Left ventricle myocardium inferior (tissue), 1 donor: ENCODE measurements at regions not wholly inside any gene's neighbourhood (a gene's known extent, or its start where the extent isn't known, plus 50 kb on each side); places are given as distances from the start of the nearest gene placed in this dataset.

Experiments
- DNase-seq: peaks from one replicate; pipeline ENCODE4 v3.0.0-alpha.2; 2020
- H3K27ac ChIP-seq: fragments of 200-600 bp; replicated peaks from 2 replicates; pipeline ENCODE4 v1.8.0; 2021
- H3K27me3 ChIP-seq: fragments of 200-600 bp; 2 replicates; pipeline ENCODE4 v1.8.0; 2021; ENCODE audit warnings: low read depth
- H3K36me3 ChIP-seq: fragments of 200-600 bp; 2 replicates; pipeline ENCODE4 v1.8.0; 2021
- H3K4me1 ChIP-seq: fragments of 200-600 bp; 2 replicates; pipeline ENCODE4 v1.8.0; 2021
- H3K4me3 ChIP-seq: fragments of 200-600 bp; 2 replicates; pipeline ENCODE4 v1.8.0; 2021; ENCODE audit warnings: mild to moderate bottlenecking, moderate library complexity
- H3K9me3 ChIP-seq: fragments of 200-600 bp; replicated peaks from 2 replicates; pipeline ENCODE4 v1.8.0; 2021
- intact Hi-C: fragments of 100-400 bp; cut with micrococcal nuclease; formaldehyde crosslinking; loops from one replicate; pipeline ENCODE4 v1.11.0; 2022
- TF ChIP-seq, protein P1 (sequence below): fragments of 200-600 bp; IDR thresholded peaks from 2 replicates; pipeline ENCODE4 v1.8.0; 2021; ENCODE audit warnings: antibody characterized with exemption, mild to moderate bottlenecking, borderline replicate concordance
- donor health status: DM: no; HTN: yes; CAD: no; lungs with severe emphysema.

DNA sequence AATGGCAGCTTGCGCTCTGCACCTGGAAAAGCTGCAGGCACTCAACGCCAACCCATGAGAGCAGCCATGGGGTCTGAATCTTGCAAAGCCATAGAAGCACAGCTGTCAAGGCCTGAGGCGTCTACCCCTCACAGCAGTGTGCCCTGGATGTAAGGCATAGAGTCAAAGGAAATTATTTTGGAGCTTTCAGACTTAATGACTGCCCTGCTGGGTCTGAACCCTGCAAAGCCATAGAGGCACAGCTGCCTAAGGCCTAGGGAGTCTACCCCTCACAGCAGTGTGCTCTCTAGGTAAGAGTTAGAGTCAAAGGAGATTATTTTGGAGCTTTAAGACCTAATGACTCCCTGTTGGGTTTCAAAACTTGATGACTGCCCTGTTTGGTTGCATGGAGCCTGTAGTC is 706.9 kb upstream of the VSTM2A start:
- no peak overlapping the region for H3K4me3 ChIP-seq
- peaks cover 46% of the 10 kb centered on the region for H3K9me3 ChIP-seq
- H3K36me3 ChIP-seq: no peaks in the 10 kb centered on the region
- DNase-seq: no peak
- TF ChIP-seq, protein P1, sequence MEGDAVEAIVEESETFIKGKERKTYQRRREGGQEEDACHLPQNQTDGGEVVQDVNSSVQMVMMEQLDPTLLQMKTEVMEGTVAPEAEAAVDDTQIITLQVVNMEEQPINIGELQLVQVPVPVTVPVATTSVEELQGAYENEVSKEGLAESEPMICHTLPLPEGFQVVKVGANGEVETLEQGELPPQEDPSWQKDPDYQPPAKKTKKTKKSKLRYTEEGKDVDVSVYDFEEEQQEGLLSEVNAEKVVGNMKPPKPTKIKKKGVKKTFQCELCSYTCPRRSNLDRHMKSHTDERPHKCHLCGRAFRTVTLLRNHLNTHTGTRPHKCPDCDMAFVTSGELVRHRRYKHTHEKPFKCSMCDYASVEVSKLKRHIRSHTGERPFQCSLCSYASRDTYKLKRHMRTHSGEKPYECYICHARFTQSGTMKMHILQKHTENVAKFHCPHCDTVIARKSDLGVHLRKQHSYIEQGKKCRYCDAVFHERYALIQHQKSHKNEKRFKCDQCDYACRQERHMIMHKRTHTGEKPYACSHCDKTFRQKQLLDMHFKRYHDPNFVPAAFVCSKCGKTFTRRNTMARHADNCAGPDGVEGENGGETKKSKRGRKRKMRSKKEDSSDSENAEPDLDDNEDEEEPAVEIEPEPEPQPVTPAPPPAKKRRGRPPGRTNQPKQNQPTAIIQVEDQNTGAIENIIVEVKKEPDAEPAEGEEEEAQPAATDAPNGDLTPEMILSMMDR: no peak
- H3K4me1 ChIP-seq: no peaks in the 10 kb centered on the region
- no peak overlapping the region for H3K27ac ChIP-seq
- intact Hi-C loops: no loop called here
- no peaks in the 10 kb centered on the region for H3K27me3 ChIP-seq

DNA sequence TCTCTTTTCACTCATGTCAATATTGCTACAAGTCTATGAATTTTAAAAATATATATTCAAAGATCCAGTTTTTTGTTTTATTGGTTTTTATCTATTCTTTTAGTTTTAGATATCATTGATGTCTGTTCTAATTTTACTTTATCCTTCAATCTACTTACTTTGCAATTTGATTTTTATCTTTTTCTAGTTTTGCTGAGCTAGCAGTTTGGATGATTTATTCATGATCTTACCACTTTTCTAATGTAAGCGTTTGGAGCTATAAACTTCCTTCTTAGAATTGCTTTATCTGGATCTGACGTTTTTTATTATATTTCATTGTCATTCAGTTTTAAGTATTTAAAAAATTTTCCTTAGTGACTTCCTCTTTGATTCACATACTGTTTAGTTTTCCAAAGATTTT is 664.5 kb upstream of the VSTM2A start:
- peaks cover 31% of the 10 kb centered on the region for H3K9me3 ChIP-seq
- no peak overlapping the region for H3K4me3 ChIP-seq
- no peaks in the 10 kb centered on the region for H3K27me3 ChIP-seq
- no peaks in the 10 kb centered on the region for H3K36me3 ChIP-seq
- TF ChIP-seq, protein P1: no peak
- no peak for DNase-seq
- no peak overlapping the region for H3K27ac ChIP-seq
- intact Hi-C loops: no loop called here
- H3K4me1 ChIP-seq: no peaks in the 10 kb centered on the region

DNA sequence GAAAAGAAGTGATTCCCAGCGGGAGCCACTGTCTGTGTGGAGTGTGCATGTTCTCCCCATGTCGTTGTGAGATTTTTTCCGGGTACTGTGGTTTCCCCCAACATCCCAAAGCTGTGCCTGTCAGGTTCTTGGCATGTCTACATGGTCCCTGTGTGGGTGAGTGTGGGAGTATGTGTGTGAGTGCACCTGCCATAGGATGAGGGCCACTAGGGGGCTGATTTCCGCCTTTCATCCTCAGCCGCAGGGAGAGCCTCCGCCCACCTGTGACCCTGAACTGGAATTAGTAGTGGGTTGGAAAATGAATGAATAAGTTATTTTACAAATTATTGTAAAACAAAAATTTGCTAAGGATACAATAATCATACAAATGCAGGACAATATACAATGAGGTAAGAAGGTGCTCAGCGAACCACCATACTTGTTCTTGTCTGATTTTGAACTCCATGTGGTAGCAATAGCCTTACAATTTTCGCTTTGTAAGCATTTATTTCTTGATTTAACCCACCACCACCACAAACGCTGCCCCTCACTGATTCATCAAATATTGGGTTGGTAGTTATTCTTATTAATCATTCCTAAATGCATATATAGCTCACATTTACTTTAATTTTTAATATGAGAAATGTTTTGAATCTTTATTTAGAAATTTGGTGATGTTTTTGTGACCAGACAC is 641.2 kb upstream of the VSTM2A start:
- no peaks in the 10 kb centered on the region for H3K36me3 ChIP-seq
- H3K4me1 ChIP-seq: no peaks in the 10 kb centered on the region
- H3K27me3 ChIP-seq: no peaks in the 10 kb centered on the region

DNA sequence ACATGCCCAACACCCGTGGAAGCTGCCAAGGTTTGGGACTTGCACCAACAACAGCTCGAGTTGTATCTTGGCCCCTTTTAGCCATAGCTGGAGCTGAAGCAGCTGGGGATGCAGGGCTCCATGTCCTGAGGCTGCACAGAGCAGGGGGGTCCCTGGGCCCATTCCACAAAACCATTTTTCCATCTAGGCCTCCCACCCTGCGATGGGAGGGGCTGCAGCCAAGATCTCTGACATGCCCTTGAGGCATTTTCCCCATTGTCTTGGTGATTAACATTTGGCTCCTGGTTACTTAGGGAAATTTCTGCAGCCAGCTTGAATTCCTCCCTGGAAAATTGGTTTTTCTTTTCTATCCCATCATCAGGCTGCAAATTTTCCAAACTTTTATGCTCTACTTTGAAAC is 637.8 kb upstream of the VSTM2A start:
- TF ChIP-seq, protein P1: no peak
- no peaks in the 10 kb centered on the region for H3K9me3 ChIP-seq
- no peaks in the 10 kb centered on the region for H3K4me1 ChIP-seq
- no peaks in the 10 kb centered on the region for H3K27me3 ChIP-seq
- DNase-seq: no peak
- H3K4me3 ChIP-seq: no peak overlapping the region
- no peak overlapping the region for H3K27ac ChIP-seq
- intact Hi-C loops: no loop called here
- H3K36me3 ChIP-seq: no peaks in the 10 kb centered on the region

More for the DNA sequence above, 641.2 kb upstream of the VSTM2A start:
- Histone ChIP-seq H3K9me3 (peaks cover 8% of the 10 kb centered on the region), H3K4me3 (no peak overlapping the region), H3K27ac (no peak overlapping the region)
- intact Hi-C loops: no loop called here
- TF ChIP-seq, protein P1: no peak
- no peak for DNase-seq

DNA sequence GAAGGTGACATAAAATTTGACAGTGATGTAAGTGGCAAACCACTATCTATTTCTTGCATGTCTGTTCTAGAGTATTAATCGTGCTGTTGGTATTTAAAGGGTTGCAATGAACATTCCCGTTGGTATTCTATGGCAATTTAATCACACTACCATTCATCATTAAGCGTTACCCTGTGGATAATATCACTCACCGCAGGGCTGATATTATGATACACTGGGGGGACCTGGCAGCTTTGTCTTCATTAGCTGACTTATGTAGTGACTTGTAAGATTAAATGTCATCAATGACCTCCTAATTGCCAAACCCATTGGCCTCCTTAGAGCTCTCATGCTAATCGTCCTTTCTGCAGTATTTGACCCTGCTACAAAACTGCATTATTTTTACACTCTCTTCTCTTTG is 624.5 kb upstream of the VSTM2A start:
- H3K27me3 ChIP-seq: no peaks in the 10 kb centered on the region
- TF ChIP-seq, protein P1: no peak

More for the DNA sequence above, 624.5 kb upstream of the VSTM2A start:
- H3K27ac ChIP-seq: no peak overlapping the region
- no peaks in the 10 kb centered on the region for H3K36me3 ChIP-seq
- no peak for DNase-seq
- H3K4me1 ChIP-seq: no peaks in the 10 kb centered on the region
- H3K9me3 ChIP-seq: peaks cover 16% of the 10 kb centered on the region
- intact Hi-C loops: no loop called here
- no peak overlapping the region for H3K4me3 ChIP-seq
